ENCODE measurements at regions not wholly inside any gene's neighbourhood (a gene's known extent, or its start where the extent isn't known, plus 50 kb on each side); places are given as distances from the start of the nearest gene placed in this dataset.

GRCh38 chr21:19461481-19462205 lies 1058.1 kb upstream of the TMPRSS15 start:
- DNase-seq (ENCODE audit: low read depth) (no peak), FAIRE-seq (no peak)
- Histone ChIP-seq H3K9me3 (ENCODE audit: insufficient read depth, low read depth, low read length) (no peaks in the 10 kb centered on the region), H3K27me3 (ENCODE audit: insufficient read depth, low read length) (no peaks in the 10 kb centered on the region), H3K79me2 (ENCODE audit: insufficient read depth, low read length) (no peaks in the 10 kb centered on the region), H3K4me1 (ENCODE audit: insufficient read depth, low read length) (no peaks in the 10 kb centered on the region), H4K20me1 (ENCODE audit: insufficient read depth, low read length) (no peaks in the 10 kb centered on the region), H3K36me3 (ENCODE audit: insufficient read depth, low read length) (no peaks in the 10 kb centered on the region), H3K4me3 (ENCODE audit: insufficient read depth, low read depth, low read length) (no peak overlapping the region), H3K9ac (ENCODE audit: low read length) (no peak overlapping the region), H3K4me2 (ENCODE audit: low read length) (no peak overlapping the region), H3K27ac (ENCODE audit: low read depth, low read length) (no peak overlapping the region), H2AFZ (ENCODE audit: low read depth, low read length) (no peak overlapping the region)
- Mint-ChIP-seq H3K4me1 (ENCODE audit: low read depth, unreplicated experiment) (peaks cover 17% of the 10 kb centered on the region), H3K9me3 (ENCODE audit: unreplicated experiment) (no peaks in the 10 kb centered on the region), H3K36me3 (ENCODE audit: low read depth, unreplicated experiment) (no peaks in the 10 kb centered on the region), H3K27me3 (ENCODE audit: low read depth, unreplicated experiment) (no peaks in the 10 kb centered on the region), H3K4me3 (ENCODE audit: unreplicated experiment) (no peak overlapping the region), H3K27ac (ENCODE audit: unreplicated experiment) (peak overlapping the region; percentile 85)
- TF ChIP-seq CTCF (IDR thresholded peaks at IDR 0.05; ENCODE audit: insufficient read depth, low read depth, low read length) (no peak), EZH2 (IDR thresholded peaks at IDR 0.05; ENCODE audit: insufficient read depth, low read length) (no peak)

- Mint-ChIP-seq H3K27ac (ENCODE audit: unreplicated experiment) (peak overlapping the region; percentile 42), H3K9me3 (ENCODE audit: unreplicated experiment) (no peaks in the 10 kb centered on the region), H3K36me3 (ENCODE audit: low read depth, unreplicated experiment) (no peaks in the 10 kb centered on the region), H3K4me3 (ENCODE audit: unreplicated experiment) (no peak overlapping the region), H3K27me3 (ENCODE audit: low read depth, unreplicated experiment) (no peaks in the 10 kb centered on the region), H3K4me1 (ENCODE audit: low read depth, unreplicated experiment) (peaks cover 18% of the 10 kb centered on the region)
- Histone ChIP-seq H3K4me3 (ENCODE audit: insufficient read depth, low read depth, low read length) (no peak overlapping the region), H2AFZ (ENCODE audit: low read depth, low read length) (no peak overlapping the region), H3K9ac (ENCODE audit: low read length) (no peak overlapping the region), H4K20me1 (ENCODE audit: insufficient read depth, low read length) (no peaks in the 10 kb centered on the region), H3K36me3 (ENCODE audit: insufficient read depth, low read length) (no peaks in the 10 kb centered on the region), H3K79me2 (ENCODE audit: insufficient read depth, low read length) (no peaks in the 10 kb centered on the region), H3K27ac (ENCODE audit: low read depth, low read length) (no peak overlapping the region), H3K4me1 (ENCODE audit: insufficient read depth, low read length) (no peaks in the 10 kb centered on the region), H3K4me2 (ENCODE audit: low read length) (no peak overlapping the region), H3K27me3 (ENCODE audit: insufficient read depth, low read length) (no peaks in the 10 kb centered on the region), H3K9me3 (ENCODE audit: insufficient read depth, low read depth, low read length) (no peaks in the 10 kb centered on the region)
- FAIRE-seq (no peak), DNase-seq (ENCODE audit: low read depth) (no peak)
- TF ChIP-seq EZH2 (IDR thresholded peaks at IDR 0.05; ENCODE audit: insufficient read depth, low read length) = no peak
These were observed 1060.4 kb upstream of the TMPRSS15 start for GRCh38 chr21:19463966-19464365.

GRCh38 chr21:19468991-19469715 lies 1065.6 kb upstream of the TMPRSS15 start:
- no peak for TF ChIP-seq EZH2 (IDR thresholded peaks at IDR 0.05; ENCODE audit: insufficient read depth, low read length)
- no peak for TF ChIP-seq CTCF (IDR thresholded peaks at IDR 0.05; ENCODE audit: insufficient read depth, low read depth, low read length)
- Mint-ChIP-seq H3K27me3 (ENCODE audit: low read depth, unreplicated experiment) (no peaks in the 10 kb centered on the region), H3K9me3 (ENCODE audit: unreplicated experiment) (no peaks in the 10 kb centered on the region), H3K4me3 (ENCODE audit: unreplicated experiment) (no peak overlapping the region), H3K27ac (ENCODE audit: unreplicated experiment) (peak overlapping the region; percentile 22), H3K4me1 (ENCODE audit: low read depth, unreplicated experiment) (peaks cover 12% of the 10 kb centered on the region), H3K36me3 (ENCODE audit: low read depth, unreplicated experiment) (no peaks in the 10 kb centered on the region)
- peaks cover 5% of the 10 kb centered on the region for H3K9me3 ChIP-seq (ENCODE audit: insufficient read depth, low read depth, low read length)
- FAIRE-seq (no peak), DNase-seq (ENCODE audit: low read depth) (no peak)
- H3K4me3 ChIP-seq (ENCODE audit: insufficient read depth, low read depth, low read length) = no peak overlapping the region
- H3K4me2 ChIP-seq (ENCODE audit: low read length) = no peak overlapping the region
- H3K27me3 ChIP-seq (ENCODE audit: insufficient read depth, low read length) = no peaks in the 10 kb centered on the region
- H3K9ac ChIP-seq (ENCODE audit: low read length) = no peak overlapping the region
- no peak overlapping the region for H3K27ac ChIP-seq (ENCODE audit: low read depth, low read length)
- H3K36me3 ChIP-seq (ENCODE audit: insufficient read depth, low read length) = no peaks in the 10 kb centered on the region
- H4K20me1 ChIP-seq (ENCODE audit: insufficient read depth, low read length) = no peaks in the 10 kb centered on the region
- H3K79me2 ChIP-seq (ENCODE audit: insufficient read depth, low read length) = no peaks in the 10 kb centered on the region
- no peaks in the 10 kb centered on the region for H3K4me1 ChIP-seq (ENCODE audit: insufficient read depth, low read length)
- no peak overlapping the region for H2AFZ ChIP-seq (ENCODE audit: low read depth, low read length)

All from astrocyte (in vitro differentiated cells and primary cell).